ENCODE measurements at regions not wholly inside any gene's neighbourhood (a gene's known extent, or its start where the extent isn't known, plus 50 kb on each side); places are given as distances from the start of the nearest gene placed in this dataset.
"Not testable (repeated sequence)": the region's sequence is repeated elsewhere in the genome, so short reads cannot be mapped to it uniquely, and the experiment has no call there.

GRCh38 chr12:60539592-60539991 lies 943.8 kb downstream of the SLC16A7 start:
- DNase-seq (ENCODE audit: low read depth, low spot score): no peak
- TF ChIP-seq, protein P1, sequence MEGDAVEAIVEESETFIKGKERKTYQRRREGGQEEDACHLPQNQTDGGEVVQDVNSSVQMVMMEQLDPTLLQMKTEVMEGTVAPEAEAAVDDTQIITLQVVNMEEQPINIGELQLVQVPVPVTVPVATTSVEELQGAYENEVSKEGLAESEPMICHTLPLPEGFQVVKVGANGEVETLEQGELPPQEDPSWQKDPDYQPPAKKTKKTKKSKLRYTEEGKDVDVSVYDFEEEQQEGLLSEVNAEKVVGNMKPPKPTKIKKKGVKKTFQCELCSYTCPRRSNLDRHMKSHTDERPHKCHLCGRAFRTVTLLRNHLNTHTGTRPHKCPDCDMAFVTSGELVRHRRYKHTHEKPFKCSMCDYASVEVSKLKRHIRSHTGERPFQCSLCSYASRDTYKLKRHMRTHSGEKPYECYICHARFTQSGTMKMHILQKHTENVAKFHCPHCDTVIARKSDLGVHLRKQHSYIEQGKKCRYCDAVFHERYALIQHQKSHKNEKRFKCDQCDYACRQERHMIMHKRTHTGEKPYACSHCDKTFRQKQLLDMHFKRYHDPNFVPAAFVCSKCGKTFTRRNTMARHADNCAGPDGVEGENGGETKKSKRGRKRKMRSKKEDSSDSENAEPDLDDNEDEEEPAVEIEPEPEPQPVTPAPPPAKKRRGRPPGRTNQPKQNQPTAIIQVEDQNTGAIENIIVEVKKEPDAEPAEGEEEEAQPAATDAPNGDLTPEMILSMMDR (conservative IDR thresholded peaks at IDR 0.05): no peak
- Mint-ChIP-seq H3K4me3 (no peak overlapping the region), H3K9me3 (no peaks in the 10 kb centered on the region), H3K27me3 (ENCODE audit: low read depth) (no peaks in the 10 kb centered on the region), H3K27ac (ENCODE audit: unreplicated experiment) (no peak overlapping the region), H3K4me1 (peaks cover 18% of the 10 kb centered on the region), H3K36me3 (ENCODE audit: low read depth) (no peaks in the 10 kb centered on the region)

DNA sequence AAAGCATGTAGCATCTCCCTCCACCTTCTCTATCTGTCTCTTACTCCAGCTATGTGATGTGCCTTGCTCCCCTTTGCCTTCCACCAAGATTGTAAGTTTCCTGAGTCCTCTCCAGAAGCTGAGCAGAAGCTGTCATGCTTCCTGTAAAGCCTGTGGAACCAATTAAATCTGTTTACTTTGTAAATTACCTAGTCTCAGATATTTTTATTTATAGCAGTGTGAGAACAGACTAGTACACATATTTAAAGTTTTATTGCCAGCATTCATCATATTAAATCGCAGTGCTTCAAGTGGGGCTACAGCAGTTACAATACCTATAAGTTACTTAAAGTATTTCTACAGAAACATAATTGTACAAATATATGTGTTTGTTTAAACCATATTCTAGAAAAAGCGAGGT lies 973.1 kb downstream of the SLC16A7 start:
- Mint-ChIP-seq H3K4me3 (no peak overlapping the region), H3K9me3 (peaks cover 5% of the 10 kb centered on the region), H3K27me3 (ENCODE audit: low read depth) (no peaks in the 10 kb centered on the region), H3K27ac (ENCODE audit: unreplicated experiment) (no peak overlapping the region), H3K36me3 (ENCODE audit: low read depth) (no peaks in the 10 kb centered on the region), H3K4me1 (no peaks in the 10 kb centered on the region)
- DNase-seq (ENCODE audit: low read depth, low spot score): no peak
- TF ChIP-seq, protein P1 (conservative IDR thresholded peaks at IDR 0.05): no peak

DNA sequence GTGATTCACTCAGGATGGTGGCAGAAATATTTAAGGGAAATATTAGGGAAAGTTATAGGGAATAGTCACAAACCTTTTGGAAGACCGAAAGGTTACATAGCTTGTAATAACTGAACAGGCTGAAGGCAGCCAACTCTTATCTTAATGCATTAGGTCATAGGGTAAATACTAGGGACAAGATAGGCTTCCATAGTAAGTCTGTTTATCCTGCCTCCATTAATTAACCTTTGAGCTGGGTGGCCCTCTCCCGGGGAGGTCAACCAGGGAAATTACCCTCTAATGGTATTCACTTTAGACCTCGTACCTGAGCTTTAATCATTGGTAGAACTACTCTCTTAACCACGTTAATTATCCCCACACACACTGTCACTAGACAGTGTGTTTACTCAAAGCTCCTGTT lies 981.8 kb downstream of the SLC16A7 start:
- no peaks in the 10 kb centered on the region for H3K4me1 Mint-ChIP-seq
- no peaks in the 10 kb centered on the region for H3K9me3 Mint-ChIP-seq
- DNase-seq (ENCODE audit: low read depth, low spot score): no peak
- TF ChIP-seq, protein P1 (conservative IDR thresholded peaks at IDR 0.05): no peak
- no peaks in the 10 kb centered on the region for H3K36me3 Mint-ChIP-seq (ENCODE audit: low read depth)
- H3K27me3 Mint-ChIP-seq (ENCODE audit: low read depth): no peaks in the 10 kb centered on the region
- H3K4me3 Mint-ChIP-seq: no peak overlapping the region
- no peak overlapping the region for H3K27ac Mint-ChIP-seq (ENCODE audit: unreplicated experiment)

DNA sequence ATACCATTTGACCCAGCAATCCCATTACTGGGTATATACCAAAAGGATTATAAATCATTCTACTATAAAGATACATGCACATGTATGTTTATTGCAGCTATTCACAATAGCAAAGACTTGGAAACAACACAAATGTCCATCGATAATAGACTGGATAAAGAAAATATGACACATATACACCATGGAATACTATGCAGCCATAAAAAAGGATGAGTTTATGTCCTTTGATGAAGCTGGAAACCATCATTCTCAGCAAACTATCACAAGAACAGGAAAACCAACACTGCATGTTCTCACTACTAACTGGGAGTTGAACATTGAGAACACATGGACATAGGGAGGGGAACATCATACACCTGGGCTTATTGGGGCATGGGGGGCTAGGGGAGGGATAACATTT lies 991.8 kb downstream of the SLC16A7 start:
- not testable (repeated sequence) for H3K4me3 Mint-ChIP-seq; DNase-seq (ENCODE audit: low read depth, low spot score); H3K27ac Mint-ChIP-seq (ENCODE audit: unreplicated experiment); H3K27me3 Mint-ChIP-seq (ENCODE audit: low read depth); H3K4me1 Mint-ChIP-seq; H3K36me3 Mint-ChIP-seq (ENCODE audit: low read depth)
- peaks cover 12% of the 10 kb centered on the region for H3K9me3 Mint-ChIP-seq

- Mint-ChIP-seq H3K9me3 (peaks cover 3% of the 10 kb centered on the region), H3K27ac (ENCODE audit: unreplicated experiment) (no peak overlapping the region)
Observed at GRCh38 chr12:60594035-60594711, 998.3 kb downstream of the SLC16A7 start.

GRCh38 chr12:60602601-60603000 lies 1006.8 kb downstream of the SLC16A7 start:
- Mint-ChIP-seq H3K4me1 (no peaks in the 10 kb centered on the region), H3K27me3 (ENCODE audit: low read depth) (no peaks in the 10 kb centered on the region), H3K4me3 (no peak overlapping the region), H3K27ac (ENCODE audit: unreplicated experiment) (no peak overlapping the region), H3K9me3 (peaks cover 10% of the 10 kb centered on the region), H3K36me3 (ENCODE audit: low read depth) (peaks cover 8% of the 10 kb centered on the region)
- no peak for DNase-seq (ENCODE audit: low read depth, low spot score)
- TF ChIP-seq, protein P1 (conservative IDR thresholded peaks at IDR 0.05): no peak

More at GRCh38 chr12:60594035-60594711, 998.3 kb downstream of the SLC16A7 start:
- DNase-seq (ENCODE audit: low read depth, low spot score): no peak
- H3K4me3 Mint-ChIP-seq: no peak overlapping the region
- TF ChIP-seq, protein P1 (conservative IDR thresholded peaks at IDR 0.05): no peak
- no peaks in the 10 kb centered on the region for H3K27me3 Mint-ChIP-seq (ENCODE audit: low read depth)
- no peaks in the 10 kb centered on the region for H3K4me1 Mint-ChIP-seq
- H3K36me3 Mint-ChIP-seq (ENCODE audit: low read depth): no peaks in the 10 kb centered on the region

- not testable (repeated sequence) for H3K27me3 Mint-ChIP-seq (ENCODE audit: low read depth); H3K4me1 Mint-ChIP-seq; H3K36me3 Mint-ChIP-seq (ENCODE audit: low read depth); H3K27ac Mint-ChIP-seq (ENCODE audit: unreplicated experiment); DNase-seq (ENCODE audit: low read depth, low spot score); H3K4me3 Mint-ChIP-seq
- peaks cover 10% of the 10 kb centered on the region for H3K9me3 Mint-ChIP-seq
Observed at GRCh38 chr12:60603475-60603874, 1007.6 kb downstream of the SLC16A7 start.
